ENCODE measurements at regions not wholly inside any gene's neighbourhood (a gene's known extent, or its start where the extent isn't known, plus 50 kb on each side); places are given as distances from the start of the nearest gene placed in this dataset.

DNA sequence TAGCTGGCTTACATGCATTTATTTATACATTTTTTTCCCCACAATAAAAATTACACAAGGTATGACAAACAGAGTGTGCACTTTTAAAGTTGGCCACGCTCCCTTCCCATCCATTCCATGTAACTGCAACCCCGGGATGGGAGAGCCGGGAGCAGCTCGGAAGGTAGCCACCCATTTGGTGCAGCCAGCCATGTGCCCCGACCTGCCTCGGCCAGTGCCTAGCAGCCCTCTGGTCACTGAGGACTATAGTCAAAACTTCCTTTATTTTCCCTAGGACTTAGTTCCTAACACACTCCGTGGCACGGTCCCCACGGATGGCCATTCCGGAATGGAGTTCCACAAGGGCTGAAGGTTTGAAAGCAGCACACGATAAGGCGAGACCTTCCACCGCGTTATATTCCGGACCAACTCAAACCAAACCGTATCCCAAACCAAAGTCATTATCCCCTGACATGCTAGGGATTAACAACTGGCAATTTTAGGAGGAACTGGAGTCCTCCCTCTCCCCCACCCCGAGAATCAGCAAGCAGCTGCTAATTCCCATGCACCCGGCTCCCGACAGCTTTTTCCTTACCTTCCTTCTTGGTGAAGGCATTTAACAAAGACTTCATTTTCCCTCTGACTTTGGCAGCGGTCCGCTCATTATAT lies 426.4 kb downstream of the SHANK2 start:
- no peak overlapping the region for H3K4me3 ChIP-seq (ENCODE audit: severe bottlenecking)
- TF ChIP-seq, protein P1, sequence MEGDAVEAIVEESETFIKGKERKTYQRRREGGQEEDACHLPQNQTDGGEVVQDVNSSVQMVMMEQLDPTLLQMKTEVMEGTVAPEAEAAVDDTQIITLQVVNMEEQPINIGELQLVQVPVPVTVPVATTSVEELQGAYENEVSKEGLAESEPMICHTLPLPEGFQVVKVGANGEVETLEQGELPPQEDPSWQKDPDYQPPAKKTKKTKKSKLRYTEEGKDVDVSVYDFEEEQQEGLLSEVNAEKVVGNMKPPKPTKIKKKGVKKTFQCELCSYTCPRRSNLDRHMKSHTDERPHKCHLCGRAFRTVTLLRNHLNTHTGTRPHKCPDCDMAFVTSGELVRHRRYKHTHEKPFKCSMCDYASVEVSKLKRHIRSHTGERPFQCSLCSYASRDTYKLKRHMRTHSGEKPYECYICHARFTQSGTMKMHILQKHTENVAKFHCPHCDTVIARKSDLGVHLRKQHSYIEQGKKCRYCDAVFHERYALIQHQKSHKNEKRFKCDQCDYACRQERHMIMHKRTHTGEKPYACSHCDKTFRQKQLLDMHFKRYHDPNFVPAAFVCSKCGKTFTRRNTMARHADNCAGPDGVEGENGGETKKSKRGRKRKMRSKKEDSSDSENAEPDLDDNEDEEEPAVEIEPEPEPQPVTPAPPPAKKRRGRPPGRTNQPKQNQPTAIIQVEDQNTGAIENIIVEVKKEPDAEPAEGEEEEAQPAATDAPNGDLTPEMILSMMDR (IDR thresholded peaks at IDR 0.05; ENCODE audit: poor library complexity, severe bottlenecking), result no peak
- no peak for ATAC-seq (ENCODE audit: low read depth)
- H3K27ac ChIP-seq (ENCODE audit: poor library complexity, severe bottlenecking), result no peak overlapping the region
- H3K27me3 ChIP-seq (ENCODE audit: insufficient read depth, poor library complexity, severe bottlenecking), result peaks cover 23% of the 10 kb centered on the region
- no peak for DNase-seq (ENCODE audit: low spot score)
- H3K36me3 ChIP-seq (ENCODE audit: low read depth), result no peaks in the 10 kb centered on the region
- H3K9me3 ChIP-seq (ENCODE audit: severe bottlenecking), result no peaks in the 10 kb centered on the region
- no peaks in the 10 kb centered on the region for H3K4me1 ChIP-seq (ENCODE audit: insufficient read depth, poor library complexity, severe bottlenecking)

DNA sequence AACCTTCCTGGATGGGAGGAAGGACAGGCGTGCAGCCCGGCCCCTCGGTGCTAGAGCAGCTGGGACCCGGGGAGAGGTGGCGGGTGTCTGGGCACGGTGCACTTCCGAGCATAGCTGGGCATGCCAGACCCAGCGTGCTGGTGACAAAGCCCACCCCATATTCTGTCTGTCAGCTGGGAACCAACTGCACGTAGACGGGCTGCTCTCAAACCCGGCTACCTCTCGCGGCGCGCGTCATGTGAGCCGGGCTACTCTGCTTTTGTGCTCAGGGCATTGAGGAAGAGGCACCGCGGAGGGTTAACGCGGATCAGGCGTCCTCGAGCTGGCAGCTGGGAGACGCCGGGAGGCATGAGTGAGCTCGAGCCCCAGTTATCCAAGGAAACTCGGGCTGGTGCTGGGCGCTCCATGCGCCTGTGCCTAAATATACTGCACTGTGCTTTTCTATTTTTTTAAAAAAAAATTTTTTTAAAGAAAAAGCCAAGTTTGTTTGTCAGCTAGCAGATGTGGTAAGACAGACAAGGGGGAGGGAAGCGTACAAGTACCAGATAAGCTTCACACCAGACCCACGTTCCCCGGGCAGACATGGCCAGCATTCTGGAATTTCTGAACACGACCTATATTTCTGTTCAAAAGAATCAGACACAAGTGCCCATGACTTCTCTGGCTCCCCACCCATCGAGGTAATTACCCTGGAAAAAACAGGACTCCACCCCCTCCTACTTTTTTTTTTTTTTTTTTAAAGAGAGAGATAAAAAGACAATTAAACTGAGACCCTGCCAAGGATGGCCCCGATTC lies 425.6 kb downstream of the SHANK2 start:
- Histone ChIP-seq H3K4me1 (ENCODE audit: insufficient read depth, poor library complexity, severe bottlenecking) (no peaks in the 10 kb centered on the region), H3K27ac (ENCODE audit: poor library complexity, severe bottlenecking) (no peak overlapping the region), H3K36me3 (ENCODE audit: low read depth) (no peaks in the 10 kb centered on the region), H3K4me3 (ENCODE audit: severe bottlenecking) (no peak overlapping the region), H3K27me3 (ENCODE audit: insufficient read depth, poor library complexity, severe bottlenecking) (peaks cover 23% of the 10 kb centered on the region), H3K9me3 (ENCODE audit: severe bottlenecking) (no peaks in the 10 kb centered on the region)
- ATAC-seq (ENCODE audit: low read depth), result peak; percentile 56; the same call in 1 of the 3 replicates
- TF ChIP-seq, protein P1 (IDR thresholded peaks at IDR 0.05; ENCODE audit: poor library complexity, severe bottlenecking), result no peak
- no peak for DNase-seq (ENCODE audit: low spot score)

DNA sequence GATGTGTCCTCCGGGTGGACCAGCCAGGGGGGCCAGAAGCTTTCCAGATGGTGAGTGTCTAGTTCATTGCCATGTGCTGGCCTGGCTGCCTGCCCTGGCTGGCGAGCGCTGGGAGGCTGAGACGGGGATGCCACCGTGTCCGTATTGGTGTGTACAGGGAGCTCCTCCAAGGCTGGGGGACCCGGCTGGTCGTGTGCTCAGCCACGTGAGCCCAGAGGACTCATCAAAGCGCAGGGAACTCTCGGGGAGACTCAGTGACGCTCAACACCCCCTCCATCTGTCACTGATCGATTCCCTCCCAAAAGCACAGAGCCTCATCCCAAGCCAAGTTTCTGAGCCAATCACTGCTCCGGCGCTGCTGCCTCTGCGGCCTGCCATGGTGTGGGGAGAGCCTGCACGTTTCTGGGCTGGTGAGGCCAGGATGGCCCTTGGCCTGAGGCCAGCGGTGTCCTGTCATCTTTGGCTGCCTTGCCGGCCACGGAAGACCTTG lies 423.7 kb downstream of the SHANK2 start:
- ATAC-seq (ENCODE audit: low read depth) (no peak), DNase-seq (ENCODE audit: low spot score) (no peak)
- Histone ChIP-seq H3K27me3 (ENCODE audit: insufficient read depth, poor library complexity, severe bottlenecking) (peaks cover 23% of the 10 kb centered on the region), H3K4me3 (ENCODE audit: severe bottlenecking) (no peak overlapping the region), H3K9me3 (ENCODE audit: severe bottlenecking) (no peaks in the 10 kb centered on the region), H3K4me1 (ENCODE audit: insufficient read depth, poor library complexity, severe bottlenecking) (no peaks in the 10 kb centered on the region), H3K36me3 (ENCODE audit: low read depth) (no peaks in the 10 kb centered on the region), H3K27ac (ENCODE audit: poor library complexity, severe bottlenecking) (no peak overlapping the region)
- TF ChIP-seq, protein P1 (IDR thresholded peaks at IDR 0.05; ENCODE audit: poor library complexity, severe bottlenecking), result no peak

DNA sequence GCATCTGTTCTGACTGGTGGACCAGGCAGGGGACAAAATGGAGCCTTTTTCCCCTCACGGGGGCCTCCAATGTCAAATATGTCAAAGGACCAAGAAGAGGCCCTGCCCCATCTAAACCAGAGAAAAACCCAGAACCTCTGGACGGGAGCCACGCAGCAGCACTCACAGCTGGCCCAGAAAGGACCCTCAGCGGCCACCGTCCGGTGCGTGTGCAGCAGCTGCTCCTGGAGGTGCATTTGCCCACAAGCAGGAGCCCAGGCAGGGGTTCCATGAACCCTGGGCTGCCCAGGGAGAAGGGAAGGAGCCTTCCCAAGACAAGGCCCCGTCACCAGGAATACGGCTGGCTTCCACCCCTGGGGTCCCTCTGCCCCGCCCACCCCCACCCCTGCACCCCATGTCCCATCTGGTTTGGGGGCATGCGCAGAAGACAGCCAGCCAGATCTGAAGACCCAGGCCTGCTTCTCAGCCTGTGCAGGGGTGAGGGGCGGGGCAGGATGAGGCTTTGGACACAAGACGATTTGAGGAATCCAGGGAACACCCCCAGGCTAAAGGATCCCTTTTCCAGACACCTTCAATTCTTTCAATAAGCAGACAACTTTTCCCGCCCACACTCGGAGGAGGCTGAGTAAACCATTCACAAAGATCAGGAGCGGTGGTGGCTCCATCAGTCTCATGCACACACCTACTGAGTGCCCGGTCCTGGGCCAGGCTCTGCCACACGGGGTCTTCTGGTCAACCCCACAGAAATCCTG lies 423.1 kb downstream of the SHANK2 start:
- Histone ChIP-seq H3K36me3 (ENCODE audit: low read depth) (no peaks in the 10 kb centered on the region), H3K4me3 (ENCODE audit: severe bottlenecking) (no peak overlapping the region), H3K4me1 (ENCODE audit: insufficient read depth, poor library complexity, severe bottlenecking) (no peaks in the 10 kb centered on the region), H3K27ac (ENCODE audit: poor library complexity, severe bottlenecking) (no peak overlapping the region), H3K27me3 (ENCODE audit: insufficient read depth, poor library complexity, severe bottlenecking) (peaks cover 23% of the 10 kb centered on the region), H3K9me3 (ENCODE audit: severe bottlenecking) (no peaks in the 10 kb centered on the region)
- TF ChIP-seq, protein P1 (IDR thresholded peaks at IDR 0.05; ENCODE audit: poor library complexity, severe bottlenecking), result no peak
- DNase-seq (ENCODE audit: low spot score), result no peak
- ATAC-seq (ENCODE audit: low read depth), result no peak

All from RWPE2 (cell line).